ENCODE measurements at regions not wholly inside any gene's neighbourhood (a gene's known extent, or its start where the extent isn't known, plus 50 kb on each side); places are given as distances from the start of the nearest gene placed in this dataset.

- CTCF ChIA-PET: no interaction called here
Measured at GRCh38 chr2:225196579-225196978, 154.3 kb upstream of the DOCK10 start.

More at GRCh38 chr2:225196579-225196978, 154.3 kb upstream of the DOCK10 start:
- intact Hi-C loops (cut with micrococcal nuclease; ENCODE audit: unreplicated experiment) (no loop called here), in situ Hi-C loops (cut with MboI) (no loop called here)
- no peaks in the 10 kb centered on the region for H3K79me2 ChIP-seq (ENCODE audit: control insufficient read depth, insufficient read depth, low read length)
- FAIRE-seq (no peak), DNase-seq (ENCODE audit: low read depth, low spot score) (no peak), ATAC-seq (no peak)
- no peaks in the 10 kb centered on the region for H4K20me1 ChIP-seq (ENCODE audit: control insufficient read depth, insufficient read depth)
- H3K27me3 ChIP-seq (replicated peaks in 1 of 2; ENCODE audit: control insufficient read depth in 2 of 2, insufficient read depth in 2 of 2, low read length in 1 of 2): no peaks in the 10 kb centered on the region
- TF ChIP-seq PKNOX1 (IDR thresholded peaks at IDR 0.05): no peak
- no peak for TF ChIP-seq ZNF24 (IDR thresholded peaks at IDR 0.05)
- TF ChIP-seq BCL11A (IDR thresholded peaks at IDR 0.05; ENCODE audit: low read depth, low read length): no peak
- no peak for TF ChIP-seq CEBPB (IDR thresholded peaks at IDR 0.05; ENCODE audit: borderline replicate concordance in 1 of 2, low read depth in 2 of 2, low read length in 2 of 2)
- no peak for TF ChIP-seq MYC (IDR thresholded peaks at IDR 0.05; ENCODE audit: insufficient read depth, insufficient read length, insufficient replicate concordance, low read length, severe bottlenecking)
- TF ChIP-seq NRF1 (conservative IDR thresholded peaks at IDR 0.05; ENCODE audit: low read depth, low read length): no peak
- no peak for TF ChIP-seq JUNB (IDR thresholded peaks at IDR 0.05)
- no peak for TF ChIP-seq BCL3 (IDR thresholded peaks at IDR 0.05; ENCODE audit: borderline replicate concordance, insufficient read depth, low read depth, low read length, poor library complexity, severe bottlenecking)
- no peak for TF ChIP-seq SUPT20H (IDR thresholded peaks at IDR 0.05; ENCODE audit: borderline replicate concordance, control insufficient read depth, low read depth, low read length)
- TF ChIP-seq SREBF1 (IDR thresholded peaks at IDR 0.05; ENCODE audit: low read length): no peak
- ChIA-PET POLR2A (no interaction called here), RAD21 (ENCODE audit: unreplicated experiment) (no interaction called here), SMC1A (ENCODE audit: uncharacterized antibody, unreplicated experiment) (no interaction called here)
- no peak overlapping the region for H3K9ac ChIP-seq (ENCODE audit: control insufficient read depth, insufficient read depth, low read length)
- H3K4me2 ChIP-seq (ENCODE audit: control insufficient read depth, insufficient read depth): no peak overlapping the region
- H3K27ac ChIP-seq (ENCODE audit: control insufficient read depth, insufficient read depth): no peak overlapping the region
- WGBS (ENCODE audit: insufficient coverage, insufficient replicate concordance, low lambda C conversion rate, missing lambda C conversion rate): 36% methylated on average over 1 of the region's 1 CpG
- no peak overlapping the region for H3K4me3 ChIP-seq
- no peaks in the 10 kb centered on the region for H3K36me3 ChIP-seq (ENCODE audit: control insufficient read depth in 2 of 2, insufficient read depth in 2 of 2, low read length in 1 of 2)
- H2AFZ ChIP-seq (ENCODE audit: control insufficient read depth, low read depth, low read length): no peak overlapping the region
- H3K4me1 ChIP-seq (ENCODE audit: control insufficient read depth, insufficient read depth, low read length): no peaks in the 10 kb centered on the region
- no peaks in the 10 kb centered on the region for H3K9me3 ChIP-seq (replicated peaks; ENCODE audit: control insufficient read depth, insufficient read depth, low read length)
- BruUV-seq (replicated peaks): no TSS peak
